Ovary (tissue), 3 donors: ENCODE measurements at regions not wholly inside any gene's neighbourhood (a gene's known extent, or its start where the extent isn't known, plus 50 kb on each side); places are given as distances from the start of the nearest gene placed in this dataset.

ENCODE experiments used
- CTCF ChIP-seq, 3 donors: fragments of 450-650 bp in 2 of 3; fragments of 200-600 bp in 1 of 3; IDR thresholded peaks; one replicate each; pipeline versions ENCODE4 v1.5.1 to v1.8.0; 2016 to 2022; ENCODE audit warnings: antibody characterized with exemption in 3 of 3, mild to moderate bottlenecking in 1 of 3
- POLR2A ChIP-seq: fragments of 450-650 bp; IDR thresholded peaks from one replicate; pipeline ENCODE4 v1.6.1; 2017; ENCODE audit warnings: antibody characterized with exemption, mild to moderate bottlenecking, moderate library complexity
- donor health status: DM: no; HTN: no; CAD: no.

DNA sequence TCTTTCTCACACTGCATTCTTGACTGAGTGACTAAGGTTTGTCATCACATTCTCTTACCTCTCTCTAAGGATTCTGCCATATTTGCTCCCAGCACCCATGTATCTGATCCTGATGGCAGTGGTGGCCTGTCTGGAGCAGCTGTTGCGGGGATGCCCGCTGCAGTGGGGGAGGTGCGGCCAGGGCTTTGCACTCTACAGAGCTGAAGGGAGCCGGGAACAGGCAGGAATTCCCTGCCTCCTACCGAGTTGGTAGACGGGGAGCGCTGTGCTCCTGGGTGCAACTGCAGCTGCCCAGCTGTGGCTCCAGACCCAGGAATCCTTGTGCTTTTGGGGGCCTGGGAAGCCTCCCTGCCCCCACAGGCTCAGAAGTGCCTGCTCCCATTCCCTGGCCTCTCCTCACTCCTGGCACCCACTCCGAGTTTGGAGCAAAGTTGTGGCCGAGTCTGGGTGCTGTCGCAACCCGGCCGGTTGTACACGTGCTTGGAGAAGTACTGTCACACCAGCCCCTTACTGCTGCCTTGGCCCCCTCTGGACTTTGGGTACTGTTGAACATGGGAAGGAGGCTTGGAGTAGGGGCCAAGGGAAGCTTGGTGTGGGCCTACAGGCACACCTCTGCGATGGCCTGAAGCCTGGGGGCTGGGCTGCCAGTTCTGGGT lies 106.9 kb upstream of the OR4E1 start:
- TF ChIP-seq CTCF (IDR thresholded peaks at IDR 0.05) (no peak), POLR2A (no peak)
